Right forelimb (tissue), 1 donor: ENCODE measurements at regions not wholly inside any gene's neighbourhood (a gene's known extent, or its start where the extent isn't known, plus 50 kb on each side); places are given as distances from the start of the nearest gene placed in this dataset.

Experiments
- DNase-seq: peaks from one replicate; pipeline ENCODE4 v3.0.0-alpha.2; 2018

DNA sequence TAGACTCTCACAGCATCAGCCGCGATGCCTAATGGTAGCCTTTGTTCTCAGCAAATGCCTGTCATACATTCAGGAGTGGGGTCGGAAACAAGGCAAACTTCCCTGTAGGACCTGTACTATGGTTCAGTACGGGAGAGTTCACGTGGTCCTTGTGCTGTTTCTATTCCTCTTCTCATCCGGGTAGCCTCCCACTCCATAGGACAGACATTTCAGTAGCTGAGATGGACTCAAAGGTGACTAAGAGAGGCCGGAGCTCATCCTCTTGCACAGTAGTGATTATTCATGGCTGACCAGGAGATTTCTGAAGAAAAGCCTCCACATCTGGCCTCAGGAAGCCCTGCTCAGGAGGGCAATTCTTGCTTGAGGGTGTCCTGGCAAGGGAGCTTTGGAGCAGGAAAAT is 117.8 kb upstream of the SPRED2 start:
- DNase-seq: no peak

DNA sequence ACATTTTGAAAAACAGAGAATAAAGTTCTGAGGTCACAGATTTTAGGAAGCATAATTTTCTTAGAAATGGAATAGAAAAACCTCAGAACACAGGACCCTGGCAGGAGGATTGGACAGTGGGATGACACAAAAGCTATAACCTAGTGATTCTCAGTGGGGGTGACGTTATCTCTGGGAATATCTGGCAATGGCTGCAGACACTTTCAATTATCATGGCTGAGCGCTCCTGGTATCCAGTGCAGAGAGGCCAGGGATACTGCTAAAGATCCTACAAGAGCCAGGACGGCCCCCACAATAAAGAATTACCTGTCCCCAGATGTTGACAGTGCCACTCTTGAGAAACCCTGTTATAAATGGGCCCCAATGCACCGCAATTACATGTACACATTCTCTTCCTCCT is 117.2 kb upstream of the SPRED2 start:
- DNase-seq: no peak

DNA sequence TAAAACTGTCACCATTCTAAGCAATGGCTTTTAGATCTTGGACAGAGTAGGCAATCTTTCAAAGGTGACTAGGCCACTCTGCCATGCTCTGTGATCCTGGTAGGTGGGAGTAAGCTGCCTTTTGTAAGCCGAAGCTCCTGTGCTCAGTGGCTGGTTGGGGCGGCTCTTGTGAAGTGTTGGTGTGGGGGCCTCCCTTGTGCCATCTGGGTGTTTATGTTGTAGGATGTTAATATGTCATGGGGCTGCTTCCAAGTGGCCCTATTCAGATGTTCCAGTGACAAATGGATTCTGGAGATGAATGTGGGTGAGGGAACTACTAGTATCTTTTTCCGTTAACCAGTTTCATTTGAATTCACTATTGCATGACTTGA is 116.8 kb upstream of the SPRED2 start:
- no peak for DNase-seq

DNA sequence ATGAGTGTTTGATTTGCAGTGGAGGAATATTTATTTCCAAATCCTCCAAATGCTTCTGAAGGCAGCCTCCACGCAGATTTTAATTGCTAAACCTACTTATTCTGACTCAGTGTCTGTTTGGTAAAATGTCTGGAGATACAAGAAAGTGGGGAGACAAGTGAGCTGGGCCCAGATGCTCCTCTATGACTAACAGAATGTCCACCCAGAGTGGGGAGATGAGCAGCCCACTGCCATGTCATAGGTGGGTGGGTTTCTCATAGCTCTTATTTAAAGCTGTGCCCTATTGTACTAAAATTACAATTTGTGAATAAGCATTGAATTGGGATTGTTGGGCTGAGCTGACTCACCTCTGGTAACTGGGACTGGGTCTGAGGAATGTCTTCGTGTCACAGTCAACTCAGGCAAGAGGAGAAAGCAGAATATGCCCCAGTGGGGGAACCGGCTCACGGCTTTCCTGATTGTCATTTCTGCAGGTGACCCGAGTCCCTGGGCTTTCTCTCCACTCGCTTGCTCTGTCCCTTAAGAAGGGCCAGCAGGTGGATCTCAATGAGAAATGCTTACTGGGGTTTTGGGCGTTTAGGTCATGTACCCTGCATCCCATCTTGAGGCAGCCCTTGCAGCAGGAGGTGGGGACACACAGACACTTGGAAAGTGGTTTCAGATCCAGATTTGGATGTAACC is 116.3 kb upstream of the SPRED2 start:
- no peak for DNase-seq

DNA sequence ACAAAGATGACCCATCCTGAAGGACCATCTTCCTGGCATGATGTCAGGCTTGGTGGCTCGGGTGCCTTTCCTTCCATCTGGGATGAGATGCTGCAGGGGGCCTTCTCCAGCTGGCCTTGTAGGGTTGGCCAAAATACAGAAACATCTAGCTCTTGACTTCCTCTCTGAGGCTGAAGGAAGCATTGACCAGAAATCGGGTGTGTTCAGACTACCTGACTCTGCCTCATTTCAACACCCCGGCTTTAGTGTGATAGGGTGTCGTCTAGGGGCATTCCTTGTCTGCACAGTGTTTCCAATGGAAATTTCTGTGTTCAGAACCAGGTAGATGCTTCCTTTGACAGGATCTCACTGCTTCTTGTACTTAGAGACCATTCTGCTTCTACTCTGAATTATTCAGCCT is 115.7 kb upstream of the SPRED2 start:
- no peak for DNase-seq

DNA sequence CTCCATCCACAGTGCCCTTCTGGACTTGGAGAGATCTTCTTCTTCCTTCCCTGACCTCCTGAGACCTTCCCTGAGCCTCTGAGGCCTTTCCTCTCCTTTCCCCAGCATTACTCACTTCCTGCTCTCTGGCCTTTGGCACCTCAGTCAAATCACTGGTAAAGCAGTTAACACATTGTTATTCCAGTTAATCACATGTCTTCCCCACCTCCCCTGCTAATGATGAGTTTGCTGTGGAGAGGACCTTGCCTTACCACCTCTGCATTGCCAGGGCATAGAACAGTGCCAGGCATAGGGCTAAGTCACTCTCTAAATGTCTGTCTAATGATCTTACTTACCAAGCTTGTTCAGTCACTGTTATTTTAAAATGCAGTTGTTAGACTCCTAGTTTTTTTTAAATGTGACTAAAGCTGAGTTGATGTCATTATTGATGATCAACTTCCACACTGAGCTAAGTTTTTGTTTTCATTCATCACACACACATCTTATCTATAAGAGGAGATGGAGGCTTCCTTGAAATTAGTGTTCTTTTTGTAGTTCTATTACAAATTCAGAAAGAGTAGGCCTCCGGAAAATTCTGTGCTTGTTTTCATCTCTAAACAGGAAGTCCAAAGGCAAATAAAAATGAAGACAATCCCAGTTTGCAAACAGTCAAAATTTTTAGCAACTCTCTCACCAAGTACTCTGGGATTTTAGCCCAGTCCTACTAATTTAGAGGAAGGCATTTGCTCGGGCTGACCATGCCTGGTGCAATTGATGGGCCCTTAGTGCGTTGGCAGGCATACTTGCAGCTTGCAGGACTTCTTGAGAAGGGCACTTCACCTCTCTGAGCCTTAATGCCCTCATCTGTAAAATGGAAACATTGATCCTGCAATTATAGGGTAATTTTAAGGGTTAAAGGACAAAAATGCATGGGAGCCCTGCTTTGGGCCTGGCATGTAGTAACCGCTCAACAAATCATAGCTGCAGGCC is 113.7 kb upstream of the SPRED2 start:
- no peak for DNase-seq

DNA sequence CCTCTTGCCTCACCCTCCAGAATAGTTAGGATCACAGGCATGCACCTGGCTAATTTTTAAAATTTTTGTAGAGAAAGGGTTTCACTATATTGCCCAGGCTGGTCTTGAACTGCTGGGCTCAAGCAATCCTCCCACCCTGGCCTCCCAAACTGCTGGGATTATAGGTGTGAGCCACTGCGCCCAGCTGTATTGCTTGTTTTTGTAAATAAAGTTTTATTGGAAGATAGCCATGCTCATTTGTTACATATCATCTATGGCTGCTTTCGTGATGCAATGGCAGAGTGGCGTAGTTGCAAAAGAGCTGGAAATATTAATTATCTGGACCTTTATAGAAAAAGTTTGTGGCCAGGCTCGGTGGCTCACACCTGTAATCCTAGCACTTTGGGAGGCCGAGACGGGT is 109.4 kb upstream of the SPRED2 start:
- DNase-seq: no peak

DNA sequence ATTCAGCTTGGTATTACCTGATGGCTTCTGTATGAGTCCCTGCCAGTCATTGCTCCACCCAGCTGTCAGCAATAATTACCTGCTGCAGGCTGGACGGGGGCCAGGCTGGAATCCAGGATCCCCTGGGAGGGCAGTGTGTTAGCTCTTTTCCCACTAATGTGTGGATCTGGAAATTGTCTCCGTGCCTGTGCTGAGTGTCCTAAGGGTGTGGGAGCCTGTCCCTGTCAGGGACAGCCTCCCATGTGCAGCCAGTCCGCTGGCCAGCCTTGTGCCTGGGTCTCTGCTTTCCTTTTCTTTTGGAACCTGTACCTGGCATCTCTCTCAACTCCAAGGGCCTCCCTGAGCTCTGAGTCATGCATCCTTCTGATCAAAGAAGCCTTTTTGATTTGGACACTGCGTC is 107.2 kb upstream of the SPRED2 start:
- no peak for DNase-seq

DNA sequence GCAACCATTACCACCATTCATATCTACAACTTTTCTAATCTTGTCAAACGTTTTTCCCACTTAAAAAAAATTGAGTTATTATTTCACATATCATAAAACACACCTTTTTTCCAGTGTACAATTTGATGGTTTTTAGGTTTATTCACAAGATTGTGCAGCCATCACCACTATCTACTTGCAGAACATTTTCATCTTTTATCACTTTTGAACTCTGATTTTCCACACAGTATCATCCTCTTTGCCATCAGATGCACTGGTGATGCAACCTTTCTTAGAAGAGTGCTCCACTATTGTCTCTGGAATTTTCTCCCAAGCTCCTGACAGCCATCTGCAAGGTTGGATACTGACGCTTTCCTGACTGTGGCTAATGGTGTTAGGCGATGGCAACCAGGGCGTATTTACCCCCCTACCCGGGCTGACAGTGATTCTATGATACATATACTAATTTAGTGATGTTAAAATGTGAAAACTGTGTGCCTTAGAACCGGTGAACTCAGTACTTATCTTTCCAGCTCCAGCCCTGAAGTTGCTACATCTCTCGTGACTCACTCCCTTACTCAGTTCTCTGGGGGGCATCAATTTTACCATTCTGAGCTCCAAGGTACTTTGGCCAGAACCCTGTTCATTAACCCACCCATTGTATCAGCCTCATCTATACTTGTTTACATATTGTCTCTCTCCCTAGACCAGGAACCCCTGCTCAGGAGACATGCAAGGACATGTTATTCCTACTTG is 105.4 kb upstream of the SPRED2 start:
- no peak for DNase-seq

DNA sequence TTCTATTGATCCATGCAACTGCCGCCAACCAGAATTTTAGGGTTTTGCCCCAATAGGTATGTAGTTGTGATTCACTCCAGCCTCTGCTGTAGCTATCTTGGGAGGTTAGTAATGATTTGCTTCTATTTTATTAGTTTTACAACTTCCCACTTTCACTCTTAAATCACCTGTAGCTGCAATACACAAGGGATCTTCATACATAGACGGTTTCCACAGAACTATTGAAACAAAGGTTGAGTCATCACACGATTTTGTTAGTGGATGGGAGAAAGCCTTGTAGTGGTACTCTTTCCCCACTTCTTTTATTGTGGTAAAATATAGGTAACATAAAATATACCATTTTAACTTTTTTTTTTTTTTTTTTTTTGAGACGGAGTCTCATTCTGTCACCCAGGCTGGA is 104.2 kb upstream of the SPRED2 start:
- DNase-seq: no peak

DNA sequence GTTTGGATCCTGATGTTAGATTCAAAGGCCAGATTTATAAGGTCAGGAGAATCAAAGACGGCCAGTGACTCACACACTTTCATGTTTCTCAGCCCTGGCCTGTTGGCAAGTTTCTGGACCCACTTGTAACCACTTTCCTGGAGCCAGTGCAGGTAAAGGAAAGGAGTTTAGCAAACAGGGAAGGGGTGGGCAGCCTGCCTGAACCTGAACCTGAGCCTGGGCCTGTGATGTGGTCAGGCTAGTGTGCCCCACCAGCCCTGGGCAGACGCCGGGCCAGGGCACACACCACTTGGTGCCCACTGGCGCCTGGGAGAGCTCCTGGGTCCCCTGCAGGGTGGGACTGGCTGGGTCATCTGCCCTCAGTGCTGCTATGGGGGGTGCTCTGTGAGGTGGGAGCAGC is 100.5 kb upstream of the SPRED2 start:
- DNase-seq: no peak

DNA sequence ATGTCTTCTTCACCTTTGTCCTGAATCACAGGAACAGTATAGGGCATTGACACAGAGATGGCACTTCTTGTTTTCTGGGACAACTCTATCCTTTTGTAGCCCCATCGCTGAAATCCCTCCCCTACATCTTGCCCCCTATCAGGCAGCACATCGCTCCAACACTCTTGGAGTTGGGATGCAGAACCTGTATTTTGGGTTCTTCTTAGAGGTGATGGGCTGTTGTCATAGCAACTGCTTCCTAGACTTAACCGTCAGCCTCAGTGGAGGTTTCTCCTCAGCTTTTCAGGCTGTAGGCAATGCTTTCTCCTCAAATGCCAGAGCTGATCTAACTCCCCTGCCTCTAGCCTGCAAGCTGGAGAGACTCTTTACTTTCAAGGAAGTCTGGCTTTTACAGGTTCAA is 99.9 kb upstream of the SPRED2 start:
- DNase-seq: no peak

DNA sequence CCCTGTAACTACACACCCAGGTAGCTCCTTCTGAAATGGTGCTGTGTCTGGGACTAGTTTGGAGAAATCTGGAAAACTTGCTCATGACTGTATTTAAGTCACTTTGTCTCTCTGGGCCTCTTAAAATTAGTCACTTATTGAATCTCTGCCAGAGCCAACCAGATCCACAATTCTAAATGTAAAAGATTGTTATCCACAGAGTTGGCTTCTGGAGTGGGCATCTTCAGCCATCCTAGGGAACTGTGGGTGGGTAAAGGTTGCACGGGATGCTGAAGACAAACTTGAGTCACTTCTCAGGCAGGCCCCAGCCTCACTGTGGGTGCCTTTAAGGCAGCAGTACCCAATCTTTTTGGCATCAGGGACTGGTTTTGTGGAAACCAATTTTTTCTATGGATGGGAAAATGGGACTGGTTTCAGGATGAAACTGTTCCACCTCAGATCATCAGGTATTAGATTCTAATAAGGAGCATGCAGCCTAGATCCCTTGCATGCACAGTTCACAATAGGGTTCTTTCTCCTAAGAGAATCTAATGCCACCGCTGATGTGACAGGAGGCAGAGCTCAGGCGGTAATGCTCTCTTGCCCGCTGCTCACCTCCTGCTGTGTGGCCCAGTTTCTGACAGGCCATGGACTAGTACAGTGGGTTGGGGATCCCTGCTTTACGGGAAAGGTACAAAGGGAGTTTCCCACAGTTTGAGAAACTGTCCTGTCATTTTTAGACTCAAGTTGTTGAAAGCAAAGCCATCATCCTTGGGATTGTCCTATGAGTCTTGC is 98.3 kb upstream of the SPRED2 start:
- no peak for DNase-seq

DNA sequence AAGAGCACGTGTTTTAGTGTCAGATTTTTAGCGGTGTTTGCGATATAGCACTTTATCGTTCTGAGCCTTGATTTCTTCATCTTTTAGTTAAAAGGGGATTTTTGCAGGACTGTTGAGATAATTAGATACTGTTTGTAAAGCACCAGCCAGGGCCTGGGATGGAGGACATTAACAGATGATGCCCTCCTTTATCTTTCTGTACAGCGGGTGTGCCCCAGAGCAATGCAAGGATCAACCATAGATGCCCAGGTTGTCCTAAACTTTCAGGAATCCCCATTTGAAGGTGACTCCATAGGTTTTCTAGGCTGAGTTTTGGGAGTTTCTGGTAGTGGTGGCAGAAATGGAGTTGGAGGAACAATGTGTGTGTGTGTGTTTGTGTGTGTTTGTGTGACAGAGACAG is 97.0 kb upstream of the SPRED2 start:
- DNase-seq: no peak

DNA sequence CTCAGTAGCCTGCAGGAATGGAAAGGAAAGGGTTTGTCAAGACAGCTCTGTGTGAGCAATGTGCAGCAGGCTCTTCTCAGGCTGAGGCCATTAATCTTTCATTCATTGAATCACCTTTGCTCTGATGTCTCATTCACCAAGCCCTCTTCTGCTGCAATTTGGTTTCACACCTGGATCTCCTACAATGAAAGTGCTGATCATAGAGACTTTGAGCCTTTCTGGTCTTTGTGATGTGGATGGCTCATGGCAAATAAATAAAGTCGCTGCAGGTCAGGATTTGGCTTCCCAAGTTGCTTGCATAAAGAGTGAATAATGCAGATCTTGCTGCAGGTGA is 95.8 kb upstream of the SPRED2 start:
- DNase-seq: no peak

DNA sequence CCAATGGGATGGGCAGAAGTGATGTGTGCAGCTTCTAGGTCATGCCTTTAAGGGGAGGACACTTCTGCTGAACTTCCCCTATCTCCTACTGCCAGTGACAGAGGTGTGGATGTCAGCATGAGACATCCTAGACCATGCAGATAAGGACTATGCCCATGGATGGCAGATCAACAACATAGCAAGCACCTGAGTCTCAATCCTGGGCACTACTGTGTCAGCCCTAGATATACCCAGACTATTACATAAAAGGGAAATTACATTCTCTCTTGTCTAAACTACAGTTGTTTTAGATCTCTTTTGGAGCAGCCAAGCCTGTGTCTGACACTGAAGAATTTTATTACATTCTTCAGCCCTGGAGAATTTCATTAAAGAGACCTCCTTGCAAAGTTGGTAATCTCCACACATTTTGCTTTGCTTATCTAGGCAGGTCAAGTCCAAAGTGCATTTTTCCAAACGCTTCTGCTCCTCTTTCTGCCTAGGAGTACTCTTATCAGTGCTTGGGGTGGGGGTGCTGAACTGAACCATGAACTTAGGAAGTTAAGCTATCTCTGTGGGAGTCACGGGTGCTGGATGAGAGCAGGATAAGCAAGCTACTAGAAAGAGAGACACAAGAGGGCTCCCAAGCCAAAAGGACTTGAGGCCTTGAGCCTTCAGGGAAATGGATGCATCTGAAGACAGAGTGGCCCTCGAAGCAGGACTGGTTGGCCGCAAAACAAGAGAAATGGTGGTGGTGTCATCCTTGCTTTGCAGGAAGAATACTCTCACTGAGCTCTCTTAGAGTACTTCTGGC is 95.2 kb upstream of the SPRED2 start:
- no peak for DNase-seq

DNA sequence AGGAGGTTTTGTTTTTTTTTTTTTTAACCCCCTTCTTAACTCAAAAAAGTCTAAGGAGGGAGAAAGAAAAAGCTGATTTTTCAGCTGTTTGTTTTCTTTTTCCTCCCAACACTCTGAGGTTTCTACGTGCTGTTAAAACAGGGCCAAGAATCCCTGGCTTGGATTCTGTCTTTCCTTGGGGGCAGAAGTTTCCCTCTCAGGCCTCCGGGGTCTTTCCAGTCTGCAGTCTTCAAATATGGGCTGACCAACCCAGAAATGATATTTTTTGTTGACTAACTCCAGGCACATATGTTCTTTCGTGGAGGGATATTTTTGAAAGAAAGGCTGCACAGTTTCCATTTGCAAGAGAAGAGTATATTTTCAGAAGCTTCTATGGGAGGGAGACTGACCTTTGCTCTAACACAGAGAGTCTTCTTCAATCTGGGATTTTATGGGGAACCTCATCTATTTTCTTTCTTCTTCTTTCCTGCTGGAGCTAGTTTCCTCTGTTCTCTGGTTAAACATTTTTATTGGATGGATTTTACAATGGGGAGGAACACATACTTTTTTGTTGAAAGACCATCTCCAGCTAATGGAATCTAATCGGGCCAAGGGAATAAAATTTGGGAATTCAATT is 93.3 kb upstream of the SPRED2 start:
- DNase-seq: peak; percentile 56

DNA sequence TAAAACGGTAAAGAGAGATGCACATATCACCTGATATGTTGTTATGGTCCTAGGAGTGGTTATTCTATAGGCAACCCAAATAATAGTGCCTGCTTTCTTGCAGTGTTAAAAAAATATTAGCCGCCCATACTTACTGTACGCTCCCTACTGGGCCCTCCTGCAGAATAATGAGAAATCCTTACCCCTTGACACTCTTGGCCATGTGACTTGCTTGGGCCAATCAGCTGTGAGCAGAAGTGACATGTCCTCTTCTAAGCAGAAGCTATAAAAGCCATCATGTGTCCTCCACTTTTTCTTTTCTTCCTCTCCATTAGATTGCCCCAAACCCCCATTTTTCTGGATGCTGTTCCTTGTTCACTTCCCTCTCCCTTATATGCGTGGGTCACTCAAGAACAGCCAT is 90.5 kb upstream of the SPRED2 start:
- DNase-seq: no peak

DNA sequence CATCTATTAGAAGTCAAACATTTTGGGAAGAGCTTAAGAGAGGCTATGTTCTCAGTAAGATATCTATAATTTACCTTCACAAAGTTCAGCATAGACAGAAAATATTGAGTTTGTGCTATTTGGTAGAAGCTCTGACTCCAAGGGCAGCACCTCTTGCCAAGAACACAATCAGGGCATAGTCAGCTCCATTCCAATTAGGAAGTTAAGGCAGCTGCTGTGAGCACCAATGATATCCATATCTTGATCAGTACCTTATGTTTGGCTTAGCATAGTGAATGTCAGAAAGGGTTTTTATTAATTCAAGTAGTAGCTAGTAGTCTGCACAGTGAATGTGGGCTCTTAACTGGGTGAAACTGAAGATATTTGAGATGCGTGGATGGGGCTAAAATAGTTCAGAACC is 86.4 kb upstream of the SPRED2 start:
- DNase-seq: no peak

DNA sequence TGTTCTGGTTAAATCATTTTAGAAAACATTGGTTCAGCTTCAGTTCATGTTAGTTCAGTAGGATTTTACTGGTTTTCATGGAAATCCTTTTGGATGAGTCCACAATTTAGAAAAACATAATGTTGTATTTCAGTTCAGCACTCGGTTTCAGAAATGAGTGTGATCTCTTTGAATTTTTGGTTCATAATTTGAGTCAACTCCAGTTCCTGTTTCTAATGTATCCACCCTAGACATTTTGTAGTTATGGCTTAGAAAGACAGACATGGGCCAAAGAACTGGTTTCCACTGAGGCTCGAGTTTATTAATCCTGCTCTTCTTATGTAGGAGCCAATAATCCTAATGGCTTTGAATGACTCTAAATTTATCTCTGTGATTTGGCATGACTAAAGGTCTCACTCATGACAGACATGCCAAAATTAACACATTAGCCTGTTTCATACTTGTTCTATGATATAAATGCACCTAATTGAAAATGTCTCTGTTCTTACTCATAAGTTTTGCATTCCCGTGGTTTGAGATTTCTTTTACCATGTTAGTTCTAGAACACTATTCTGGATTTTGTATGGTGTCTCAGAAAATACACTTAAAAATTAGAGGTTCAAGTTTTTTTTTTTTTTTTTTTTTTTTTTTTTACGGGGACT is 82.3 kb upstream of the SPRED2 start:
- no peak for DNase-seq

DNA sequence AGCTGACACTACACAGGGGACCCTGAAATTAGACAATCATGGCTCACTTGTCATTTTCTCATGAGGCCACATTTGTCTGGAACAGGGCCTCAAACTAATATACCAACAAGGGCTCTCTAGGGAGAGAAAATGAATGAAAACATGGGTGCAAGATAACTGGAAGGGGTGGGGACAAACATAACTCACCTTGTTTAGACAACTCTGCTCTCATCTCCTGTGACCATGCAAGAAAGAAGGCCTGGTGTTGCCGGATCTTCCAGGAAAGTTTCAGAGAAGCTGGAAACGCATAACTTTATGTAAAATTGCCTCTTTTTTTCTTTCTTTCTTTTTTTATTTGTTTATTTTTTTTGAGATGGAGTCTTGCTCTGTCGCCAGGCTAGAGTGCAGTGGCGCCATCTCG is 80.4 kb upstream of the SPRED2 start:
- DNase-seq: no peak
